GM23338 (cell line): ENCODE measurements at regions not wholly inside any gene's neighbourhood (a gene's known extent, or its start where the extent isn't known, plus 50 kb on each side); places are given as distances from the start of the nearest gene placed in this dataset.

ENCODE experiments used
- ATAC-seq: fragments of 200-7000 bp; cut with Tn5 transposase; 3 replicates; pipeline ENCODE4 v1.9.1; 2020
- DNase-seq: peaks from one replicate; pipeline ENCODE4 v3.0.0-alpha.2; 2015; ENCODE audit warnings: low spot score
- H2AFZ ChIP-seq: fragments of 200-600 bp; sonication (generic); 2 replicates; pipeline ENCODE4 v1.8.0; 2016; ENCODE audit warnings: antibody characterized with exemption, mild to moderate bottlenecking, moderate library complexity
- H3F3A ChIP-seq: fragments of 200-600 bp; sonication (generic); replicated peaks from 2 replicates; pipeline ENCODE4 v1.8.0; 2017; ENCODE audit warnings: antibody characterized with exemption, mixed run types, low read depth
- H3K27ac ChIP-seq: fragments of 200-600 bp; sonication (generic); 2 replicates; pipeline ENCODE4 v1.6.1; 2016; ENCODE audit warnings: low read depth
- H3K27me3 ChIP-seq: fragments of 200-600 bp; sonication (generic); 2 replicates; pipeline ENCODE4 v1.8.0; 2016; ENCODE audit warnings: mild to moderate bottlenecking, mixed run types, moderate library complexity; ENCODE audit not compliant: insufficient read depth
- H3K36me3 ChIP-seq: fragments of 200-600 bp; sonication (generic); 2 replicates; pipeline ENCODE4 v1.8.0; 2016; ENCODE audit warnings: mild to moderate bottlenecking; ENCODE audit not compliant: insufficient read depth
- H3K4me1 ChIP-seq: fragments of 200-600 bp; sonication (generic); 2 replicates; pipeline ENCODE4 v1.8.0; 2016; ENCODE audit warnings: mild to moderate bottlenecking, moderate library complexity; ENCODE audit not compliant: insufficient read depth
- H3K4me2 ChIP-seq: fragments of 200-600 bp; sonication (generic); 2 replicates; pipeline ENCODE4 v1.7.1; 2017; ENCODE audit warnings: mixed run types
- H3K4me3 ChIP-seq: fragments of 200-600 bp; sonication (generic); 2 replicates; pipeline ENCODE4 v1.6.1; 2016; ENCODE audit warnings: mixed run types
- H3K79me2 ChIP-seq: fragments of 200-600 bp; sonication (generic); replicated peaks from 2 replicates; pipeline ENCODE4 v1.8.0; 2017; ENCODE audit warnings: mild to moderate bottlenecking; ENCODE audit not compliant: insufficient read depth
- H3K9me2 ChIP-seq: fragments of 200-600 bp; sonication (generic); 2 replicates; pipeline ENCODE4 v1.8.0; 2017; ENCODE audit not compliant: insufficient read depth
- H4K20me1 ChIP-seq: fragments of 200-600 bp; sonication (generic); replicated peaks from 2 replicates; pipeline ENCODE4 v1.8.0; 2017; ENCODE audit warnings: mild to moderate bottlenecking; ENCODE audit not compliant: insufficient read depth
- H3K27ac Mint-ChIP-seq: 2 replicates; pipeline ENCODE4 v1.8.0; 2020; ENCODE audit warnings: inconsistent platforms, mild to moderate bottlenecking, moderate library complexity, mixed read lengths
- H3K27me3 Mint-ChIP-seq: 3 replicates; pipeline ENCODE4 v1.8.0; 2022; ENCODE audit warnings: low read depth, mild to moderate bottlenecking, moderate library complexity, mixed read lengths, inconsistent platforms; ENCODE audit not compliant: insufficient read depth, poor library complexity
- H3K36me3 Mint-ChIP-seq: 3 replicates; pipeline ENCODE4 v1.8.0; 2021; ENCODE audit warnings: low read depth, mild to moderate bottlenecking, inconsistent platforms, moderate library complexity, mixed read lengths
- H3K4me1 Mint-ChIP-seq: 3 replicates; pipeline ENCODE4 v1.8.0; 2020; ENCODE audit warnings: mild to moderate bottlenecking, inconsistent platforms, mixed read lengths
- H3K4me3 Mint-ChIP-seq: 3 replicates; pipeline ENCODE4 v1.8.0; 2021; ENCODE audit warnings: moderate library complexity, mild to moderate bottlenecking, inconsistent platforms, mixed read lengths
- H3K9me3 Mint-ChIP-seq: 3 replicates; pipeline ENCODE4 v1.8.0; 2020; ENCODE audit warnings: moderate library complexity, mild to moderate bottlenecking, inconsistent platforms, mixed read lengths
- CREB1 ChIP-seq: fragments of 250-450 bp; sonication (Bioruptor Pico); IDR thresholded peaks from 2 replicates; pipeline ENCODE4 v1.5.0; 2020; ENCODE audit warnings: low read depth, mild to moderate bottlenecking, moderate library complexity
- EZH2 ChIP-seq: fragments of 200-600 bp; sonication (generic); IDR thresholded peaks from one replicate; pipeline ENCODE4 v1.8.0; 2017; ENCODE audit warnings: antibody characterized with exemption, mild to moderate bottlenecking, low read depth; ENCODE audit not compliant: unreplicated experiment
- EZH2phosphoT487 ChIP-seq: fragments of 200-600 bp; sonication (generic); IDR thresholded peaks from one replicate; pipeline ENCODE4 v1.8.1; 2018; ENCODE audit warnings: antibody characterized with exemption; ENCODE audit not compliant: unreplicated experiment
- JUNB ChIP-seq: IDR thresholded peaks from one replicate; pipeline ENCODE4 v1.6.1; 2016; ENCODE audit warnings: antibody characterized with exemption; ENCODE audit not compliant: unreplicated experiment
- NANOG ChIP-seq: IDR thresholded peaks from 2 replicates; pipeline ENCODE4 v1.6.1; 2016; ENCODE audit warnings: antibody characterized with exemption, borderline replicate concordance
- POLR2AphosphoS5 ChIP-seq: IDR thresholded peaks from 2 replicates; pipeline ENCODE4 v1.6.1; 2016; ENCODE audit warnings: antibody characterized with exemption, low read depth
- STAT1 ChIP-seq: IDR thresholded peaks from one replicate; pipeline ENCODE4 v1.6.1; 2016; ENCODE audit warnings: antibody characterized with exemption; ENCODE audit not compliant: unreplicated experiment
- ZNF114 ChIP-seq: fragments of 250-450 bp; sonication (Bioruptor Pico); IDR thresholded peaks from 2 replicates; pipeline ENCODE4 v1.5.0; 2020; ENCODE audit warnings: mild to moderate bottlenecking, moderate library complexity
- ZNF331 ChIP-seq: fragments of 250-450 bp; sonication (Bioruptor Pico); IDR thresholded peaks from 2 replicates; pipeline ENCODE4 v1.5.0; 2020; ENCODE audit warnings: low read depth, mild to moderate bottlenecking, moderate library complexity
- TF ChIP-seq, protein P1 (sequence below): IDR thresholded peaks from one replicate; pipeline ENCODE4 v1.6.1; 2018; ENCODE audit warnings: antibody characterized with exemption; ENCODE audit not compliant: unreplicated experiment
- TF ChIP-seq, protein P2 (sequence below): IDR thresholded peaks from 2 replicates; pipeline ENCODE4 v1.6.1; 2016; ENCODE audit warnings: antibody characterized with exemption
- TF ChIP-seq, protein P3 (sequence below): fragments of 250-450 bp; sonication (Bioruptor Pico); IDR thresholded peaks from 2 replicates; pipeline ENCODE4 v1.5.0; 2020; ENCODE audit warnings: mild to moderate bottlenecking, moderate library complexity
- TF ChIP-seq, protein P4 (sequence below), 2 experiments: fragments of 200-600 bp in 1 of 2; sonication (generic) in 1 of 2; conservative IDR thresholded peaks; 2 replicates each; pipeline versions ENCODE4 v1.5.1 to v1.6.1; 2016 to 2017; ENCODE audit warnings: antibody characterized with exemption in 2 of 2, low read depth in 2 of 2, mild to moderate bottlenecking in 2 of 2, moderate library complexity in 1 of 2

DNA sequence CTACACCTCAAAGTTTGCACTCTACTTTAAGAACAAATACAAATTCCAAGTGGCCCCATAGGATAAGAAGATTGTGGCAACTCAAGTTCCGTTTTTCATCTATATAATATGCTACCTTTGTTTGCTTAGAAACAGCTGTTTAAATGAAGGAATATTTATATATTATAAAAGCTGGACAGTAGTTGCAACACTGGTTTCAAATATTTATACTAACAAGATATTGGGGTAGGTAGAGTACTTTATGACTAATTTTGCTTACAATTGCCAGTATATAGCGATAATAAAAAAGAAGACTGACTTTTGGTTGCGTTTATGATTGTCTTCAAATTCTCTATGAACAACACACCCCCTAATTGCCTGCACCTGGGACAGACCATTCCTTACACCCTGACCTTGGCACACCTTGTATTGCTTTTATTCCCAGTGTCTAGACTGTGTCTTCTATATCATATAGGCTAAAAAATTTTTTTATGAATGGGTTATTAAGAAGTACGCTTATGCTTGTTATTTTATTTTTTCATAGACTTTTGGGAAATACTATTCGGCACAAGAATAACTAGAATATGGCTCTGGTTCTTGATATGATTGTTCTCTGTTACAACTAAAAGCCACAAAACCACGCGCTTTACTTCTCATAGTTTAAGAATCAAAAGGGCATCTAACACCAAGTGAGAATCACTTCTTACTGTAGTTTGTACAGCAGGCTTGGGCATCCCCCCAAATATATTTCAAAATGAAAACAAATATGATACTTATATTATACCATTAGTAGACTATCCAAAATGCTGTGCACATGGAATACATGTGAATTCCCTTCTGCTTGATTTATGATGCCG is 455.4 kb upstream of the DCN start:
- peaks cover 6% of the 10 kb centered on the region; the same call in 1 of the 3 replicates for H3K36me3 Mint-ChIP-seq
- Histone ChIP-seq H3K4me2 (no peak overlapping the region), H3K79me2 (no peaks in the 10 kb centered on the region), H4K20me1 (no peaks in the 10 kb centered on the region), H2AFZ (no peak overlapping the region), H3K4me1 (no peaks in the 10 kb centered on the region), H3F3A (no peaks in the 10 kb centered on the region), H3K27me3 (no peaks in the 10 kb centered on the region), H3K36me3 (no peaks in the 10 kb centered on the region), H3K9me2 (no peaks in the 10 kb centered on the region), H3K4me3 (no peak overlapping the region), H3K27ac (no peak overlapping the region)
- DNase-seq: no peak
- TF ChIP-seq EZH2: no peak
- TF ChIP-seq NANOG: no peak
- no peak for TF ChIP-seq STAT1
- TF ChIP-seq, protein P1, sequence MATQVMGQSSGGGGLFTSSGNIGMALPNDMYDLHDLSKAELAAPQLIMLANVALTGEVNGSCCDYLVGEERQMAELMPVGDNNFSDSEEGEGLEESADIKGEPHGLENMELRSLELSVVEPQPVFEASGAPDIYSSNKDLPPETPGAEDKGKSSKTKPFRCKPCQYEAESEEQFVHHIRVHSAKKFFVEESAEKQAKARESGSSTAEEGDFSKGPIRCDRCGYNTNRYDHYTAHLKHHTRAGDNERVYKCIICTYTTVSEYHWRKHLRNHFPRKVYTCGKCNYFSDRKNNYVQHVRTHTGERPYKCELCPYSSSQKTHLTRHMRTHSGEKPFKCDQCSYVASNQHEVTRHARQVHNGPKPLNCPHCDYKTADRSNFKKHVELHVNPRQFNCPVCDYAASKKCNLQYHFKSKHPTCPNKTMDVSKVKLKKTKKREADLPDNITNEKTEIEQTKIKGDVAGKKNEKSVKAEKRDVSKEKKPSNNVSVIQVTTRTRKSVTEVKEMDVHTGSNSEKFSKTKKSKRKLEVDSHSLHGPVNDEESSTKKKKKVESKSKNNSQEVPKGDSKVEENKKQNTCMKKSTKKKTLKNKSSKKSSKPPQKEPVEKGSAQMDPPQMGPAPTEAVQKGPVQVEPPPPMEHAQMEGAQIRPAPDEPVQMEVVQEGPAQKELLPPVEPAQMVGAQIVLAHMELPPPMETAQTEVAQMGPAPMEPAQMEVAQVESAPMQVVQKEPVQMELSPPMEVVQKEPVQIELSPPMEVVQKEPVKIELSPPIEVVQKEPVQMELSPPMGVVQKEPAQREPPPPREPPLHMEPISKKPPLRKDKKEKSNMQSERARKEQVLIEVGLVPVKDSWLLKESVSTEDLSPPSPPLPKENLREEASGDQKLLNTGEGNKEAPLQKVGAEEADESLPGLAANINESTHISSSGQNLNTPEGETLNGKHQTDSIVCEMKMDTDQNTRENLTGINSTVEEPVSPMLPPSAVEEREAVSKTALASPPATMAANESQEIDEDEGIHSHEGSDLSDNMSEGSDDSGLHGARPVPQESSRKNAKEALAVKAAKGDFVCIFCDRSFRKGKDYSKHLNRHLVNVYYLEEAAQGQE: no peak
- TF ChIP-seq, protein P2, sequence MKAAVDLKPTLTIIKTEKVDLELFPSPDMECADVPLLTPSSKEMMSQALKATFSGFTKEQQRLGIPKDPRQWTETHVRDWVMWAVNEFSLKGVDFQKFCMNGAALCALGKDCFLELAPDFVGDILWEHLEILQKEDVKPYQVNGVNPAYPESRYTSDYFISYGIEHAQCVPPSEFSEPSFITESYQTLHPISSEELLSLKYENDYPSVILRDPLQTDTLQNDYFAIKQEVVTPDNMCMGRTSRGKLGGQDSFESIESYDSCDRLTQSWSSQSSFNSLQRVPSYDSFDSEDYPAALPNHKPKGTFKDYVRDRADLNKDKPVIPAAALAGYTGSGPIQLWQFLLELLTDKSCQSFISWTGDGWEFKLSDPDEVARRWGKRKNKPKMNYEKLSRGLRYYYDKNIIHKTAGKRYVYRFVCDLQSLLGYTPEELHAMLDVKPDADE: no peak
- no peak for TF ChIP-seq ZNF114
- TF ChIP-seq, protein P3, sequence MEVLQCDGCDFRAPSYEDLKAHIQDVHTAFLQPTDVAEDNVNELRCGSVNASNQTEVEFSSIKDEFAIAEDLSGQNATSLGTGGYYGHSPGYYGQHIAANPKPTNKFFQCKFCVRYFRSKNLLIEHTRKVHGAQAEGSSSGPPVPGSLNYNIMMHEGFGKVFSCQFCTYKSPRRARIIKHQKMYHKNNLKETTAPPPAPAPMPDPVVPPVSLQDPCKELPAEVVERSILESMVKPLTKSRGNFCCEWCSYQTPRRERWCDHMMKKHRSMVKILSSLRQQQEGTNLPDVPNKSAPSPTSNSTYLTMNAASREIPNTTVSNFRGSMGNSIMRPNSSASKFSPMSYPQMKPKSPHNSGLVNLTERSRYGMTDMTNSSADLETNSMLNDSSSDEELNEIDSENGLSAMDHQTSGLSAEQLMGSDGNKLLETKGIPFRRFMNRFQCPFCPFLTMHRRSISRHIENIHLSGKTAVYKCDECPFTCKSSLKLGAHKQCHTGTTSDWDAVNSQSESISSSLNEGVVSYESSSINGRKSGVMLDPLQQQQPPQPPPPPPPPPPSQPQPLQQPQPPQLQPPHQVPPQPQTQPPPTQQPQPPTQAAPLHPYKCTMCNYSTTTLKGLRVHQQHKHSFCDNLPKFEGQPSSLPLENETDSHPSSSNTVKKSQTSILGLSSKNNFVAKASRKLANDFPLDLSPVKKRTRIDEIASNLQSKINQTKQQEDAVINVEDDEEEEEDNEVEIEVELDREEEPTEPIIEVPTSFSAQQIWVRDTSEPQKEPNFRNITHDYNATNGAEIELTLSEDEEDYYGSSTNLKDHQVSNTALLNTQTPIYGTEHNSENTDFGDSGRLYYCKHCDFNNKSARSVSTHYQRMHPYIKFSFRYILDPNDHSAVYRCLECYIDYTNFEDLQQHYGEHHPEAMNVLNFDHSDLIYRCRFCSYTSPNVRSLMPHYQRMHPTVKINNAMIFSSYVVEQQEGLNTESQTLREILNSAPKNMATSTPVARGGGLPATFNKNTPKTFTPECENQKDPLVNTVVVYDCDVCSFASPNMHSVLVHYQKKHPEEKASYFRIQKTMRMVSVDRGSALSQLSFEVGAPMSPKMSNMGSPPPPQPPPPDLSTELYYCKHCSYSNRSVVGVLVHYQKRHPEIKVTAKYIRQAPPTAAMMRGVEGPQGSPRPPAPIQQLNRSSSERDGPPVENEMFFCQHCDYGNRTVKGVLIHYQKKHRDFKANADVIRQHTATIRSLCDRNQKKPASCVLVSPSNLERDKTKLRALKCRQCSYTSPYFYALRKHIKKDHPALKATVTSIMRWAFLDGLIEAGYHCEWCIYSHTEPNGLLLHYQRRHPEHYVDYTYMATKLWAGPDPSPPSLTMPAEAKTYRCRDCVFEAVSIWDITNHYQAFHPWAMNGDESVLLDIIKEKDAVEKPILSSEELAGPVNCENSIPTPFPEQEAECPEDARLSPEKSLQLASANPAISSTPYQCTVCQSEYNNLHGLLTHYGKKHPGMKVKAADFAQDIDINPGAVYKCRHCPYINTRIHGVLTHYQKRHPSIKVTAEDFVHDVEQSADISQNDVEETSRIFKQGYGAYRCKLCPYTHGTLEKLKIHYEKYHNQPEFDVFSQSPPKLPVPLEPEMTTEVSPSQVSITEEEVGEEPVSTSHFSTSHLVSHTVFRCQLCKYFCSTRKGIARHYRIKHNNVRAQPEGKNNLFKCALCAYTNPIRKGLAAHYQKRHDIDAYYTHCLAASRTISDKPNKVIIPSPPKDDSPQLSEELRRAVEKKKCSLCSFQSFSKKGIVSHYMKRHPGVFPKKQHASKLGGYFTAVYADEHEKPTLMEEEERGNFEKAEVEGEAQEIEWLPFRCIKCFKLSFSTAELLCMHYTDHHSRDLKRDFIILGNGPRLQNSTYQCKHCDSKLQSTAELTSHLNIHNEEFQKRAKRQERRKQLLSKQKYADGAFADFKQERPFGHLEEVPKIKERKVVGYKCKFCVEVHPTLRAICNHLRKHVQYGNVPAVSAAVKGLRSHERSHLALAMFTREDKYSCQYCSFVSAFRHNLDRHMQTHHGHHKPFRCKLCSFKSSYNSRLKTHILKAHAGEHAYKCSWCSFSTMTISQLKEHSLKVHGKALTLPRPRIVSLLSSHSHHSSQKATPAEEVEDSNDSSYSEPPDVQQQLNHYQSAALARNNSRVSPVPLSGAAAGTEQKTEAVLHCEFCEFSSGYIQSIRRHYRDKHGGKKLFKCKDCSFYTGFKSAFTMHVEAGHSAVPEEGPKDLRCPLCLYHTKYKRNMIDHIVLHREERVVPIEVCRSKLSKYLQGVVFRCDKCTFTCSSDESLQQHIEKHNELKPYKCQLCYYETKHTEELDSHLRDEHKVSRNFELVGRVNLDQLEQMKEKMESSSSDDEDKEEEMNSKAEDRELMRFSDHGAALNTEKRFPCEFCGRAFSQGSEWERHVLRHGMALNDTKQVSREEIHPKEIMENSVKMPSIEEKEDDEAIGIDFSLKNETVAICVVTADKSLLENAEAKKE (CRISPR knock-in tag): no peak
- TF ChIP-seq, protein P4, sequence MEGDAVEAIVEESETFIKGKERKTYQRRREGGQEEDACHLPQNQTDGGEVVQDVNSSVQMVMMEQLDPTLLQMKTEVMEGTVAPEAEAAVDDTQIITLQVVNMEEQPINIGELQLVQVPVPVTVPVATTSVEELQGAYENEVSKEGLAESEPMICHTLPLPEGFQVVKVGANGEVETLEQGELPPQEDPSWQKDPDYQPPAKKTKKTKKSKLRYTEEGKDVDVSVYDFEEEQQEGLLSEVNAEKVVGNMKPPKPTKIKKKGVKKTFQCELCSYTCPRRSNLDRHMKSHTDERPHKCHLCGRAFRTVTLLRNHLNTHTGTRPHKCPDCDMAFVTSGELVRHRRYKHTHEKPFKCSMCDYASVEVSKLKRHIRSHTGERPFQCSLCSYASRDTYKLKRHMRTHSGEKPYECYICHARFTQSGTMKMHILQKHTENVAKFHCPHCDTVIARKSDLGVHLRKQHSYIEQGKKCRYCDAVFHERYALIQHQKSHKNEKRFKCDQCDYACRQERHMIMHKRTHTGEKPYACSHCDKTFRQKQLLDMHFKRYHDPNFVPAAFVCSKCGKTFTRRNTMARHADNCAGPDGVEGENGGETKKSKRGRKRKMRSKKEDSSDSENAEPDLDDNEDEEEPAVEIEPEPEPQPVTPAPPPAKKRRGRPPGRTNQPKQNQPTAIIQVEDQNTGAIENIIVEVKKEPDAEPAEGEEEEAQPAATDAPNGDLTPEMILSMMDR (conservative IDR thresholded peaks at IDR 0.05; ENCODE audit: low read depth in 2 of 2): no peak
- no peak for TF ChIP-seq EZH2phosphoT487
- no peak for TF ChIP-seq JUNB
- TF ChIP-seq CREB1 (CRISPR knock-in tag): no peak
- TF ChIP-seq ZNF331 (CRISPR knock-in tag): no peak
- no peak for TF ChIP-seq POLR2AphosphoS5
- H3K4me1 Mint-ChIP-seq: no peaks in the 10 kb centered on the region
- H3K9me3 Mint-ChIP-seq: peaks cover 9% of the 10 kb centered on the region
- H3K27ac Mint-ChIP-seq: no peak overlapping the region
- ATAC-seq: no peak
- H3K27me3 Mint-ChIP-seq: no peaks in the 10 kb centered on the region
- H3K4me3 Mint-ChIP-seq: no peak overlapping the region
